ENCODE measurements at regions not wholly inside any gene's neighbourhood (a gene's known extent, or its start where the extent isn't known, plus 50 kb on each side); places are given as distances from the start of the nearest gene placed in this dataset.
"Not testable (repeated sequence)": the region's sequence is repeated elsewhere in the genome, so short reads cannot be mapped to it uniquely, and the experiment has no call there.

GRCh38 chr10:78437998-78438906 is 404.6 kb downstream of the RPS24 start:
- Histone ChIP-seq H3K9me3 (ENCODE audit: low read depth, low read length) (no peaks in the 10 kb centered on the region), H3K4me3 (no peak overlapping the region), H3K9ac (ENCODE audit: insufficient read length) (no peak overlapping the region), H3K36me3 (ENCODE audit: insufficient read depth, low read length) (no peaks in the 10 kb centered on the region), H3K27ac (no peak overlapping the region)
- no peak for DNase-seq (ENCODE audit: low read depth, low spot score)
- TF ChIP-seq EZH2 (IDR thresholded peaks at IDR 0.05) = no peak
- no peak for TF ChIP-seq FOXP2 (optimal IDR thresholded peaks at IDR 0.05; ENCODE audit: control extremely low read depth, extremely low read length, insufficient read depth)
- TF ChIP-seq POLR2AphosphoS5 (IDR thresholded peaks at IDR 0.05; ENCODE audit: borderline replicate concordance, low read depth, low read length) = no peak

- no peak for DNase-seq (ENCODE audit: low read depth, low spot score)
- H3K27ac ChIP-seq = no peak overlapping the region
- TF ChIP-seq FOXP2 (optimal IDR thresholded peaks at IDR 0.05; ENCODE audit: control extremely low read depth, extremely low read length, insufficient read depth) (no peak), POLR2AphosphoS5 (IDR thresholded peaks at IDR 0.05; ENCODE audit: borderline replicate concordance, low read depth, low read length) (no peak), EZH2 (IDR thresholded peaks at IDR 0.05) (no peak)
- no peaks in the 10 kb centered on the region for H3K9me3 ChIP-seq (ENCODE audit: low read depth, low read length)
- H3K4me3 ChIP-seq = no peak overlapping the region
- no peaks in the 10 kb centered on the region for H3K36me3 ChIP-seq (ENCODE audit: insufficient read depth, low read length)
- no peak overlapping the region for H3K9ac ChIP-seq (ENCODE audit: insufficient read length)
Measured at GRCh38 chr10:78438907-78439809, 405.5 kb downstream of the RPS24 start.

- H3K27ac ChIP-seq = no peak overlapping the region
- H3K36me3 ChIP-seq (ENCODE audit: insufficient read depth, low read length) = no peaks in the 10 kb centered on the region
- DNase-seq (ENCODE audit: low read depth, low spot score) = no peak
- TF ChIP-seq FOXP2 (optimal IDR thresholded peaks at IDR 0.05; ENCODE audit: control extremely low read depth, extremely low read length, insufficient read depth) (no peak), EZH2 (IDR thresholded peaks at IDR 0.05) (no peak), POLR2AphosphoS5 (IDR thresholded peaks at IDR 0.05; ENCODE audit: borderline replicate concordance, low read depth, low read length) (no peak)
- H3K9me3 ChIP-seq (ENCODE audit: low read depth, low read length) = no peaks in the 10 kb centered on the region
- H3K9ac ChIP-seq (ENCODE audit: insufficient read length) = no peak overlapping the region
- no peak overlapping the region for H3K4me3 ChIP-seq
Measured at GRCh38 chr10:78441010-78441409, 407.3 kb downstream of the RPS24 start.

- TF ChIP-seq EZH2 (IDR thresholded peaks at IDR 0.05) = no peak
- Histone ChIP-seq H3K27ac (peak overlapping the region; percentile 48; the same call in 1 of the 2 replicates), H3K9ac (ENCODE audit: insufficient read length) (no peak overlapping the region), H3K4me3 (no peak overlapping the region), H3K36me3 (ENCODE audit: insufficient read depth, low read length) (no peaks in the 10 kb centered on the region), H3K9me3 (ENCODE audit: low read depth, low read length) (no peaks in the 10 kb centered on the region)
- no peak for DNase-seq (ENCODE audit: low read depth, low spot score)
Measured at GRCh38 chr10:78441694-78442093, 408.0 kb downstream of the RPS24 start.

GRCh38 chr10:78442836-78443550 is 409.3 kb downstream of the RPS24 start:
- TF ChIP-seq POLR2AphosphoS5 (IDR thresholded peaks at IDR 0.05; ENCODE audit: borderline replicate concordance, low read depth, low read length) = no peak
- no peak for TF ChIP-seq FOXP2 (optimal IDR thresholded peaks at IDR 0.05; ENCODE audit: control extremely low read depth, extremely low read length, insufficient read depth)
- TF ChIP-seq EZH2 (IDR thresholded peaks at IDR 0.05) = no peak

GRCh38 chr10:78443900-78444571 is 410.4 kb downstream of the RPS24 start:
- H3K9me3 ChIP-seq (ENCODE audit: low read depth, low read length) = no peaks in the 10 kb centered on the region
- H3K36me3 ChIP-seq (ENCODE audit: insufficient read depth, low read length) = no peaks in the 10 kb centered on the region
- no peak overlapping the region for H3K9ac ChIP-seq (ENCODE audit: insufficient read length)
- DNase-seq (ENCODE audit: low read depth, low spot score) = no peak
- H3K27ac ChIP-seq = no peak overlapping the region
- no peak for TF ChIP-seq FOXP2 (optimal IDR thresholded peaks at IDR 0.05; ENCODE audit: control extremely low read depth, extremely low read length, insufficient read depth)
- no peak for TF ChIP-seq POLR2AphosphoS5 (IDR thresholded peaks at IDR 0.05; ENCODE audit: borderline replicate concordance, low read depth, low read length)
- no peak for TF ChIP-seq EZH2 (IDR thresholded peaks at IDR 0.05)
- no peak overlapping the region for H3K4me3 ChIP-seq

More at GRCh38 chr10:78442836-78443550, 409.3 kb downstream of the RPS24 start:
- no peak overlapping the region for H3K27ac ChIP-seq
- no peak for DNase-seq (ENCODE audit: low read depth, low spot score)
- H3K36me3 ChIP-seq (ENCODE audit: insufficient read depth, low read length) = no peaks in the 10 kb centered on the region
- H3K4me3 ChIP-seq = no peak overlapping the region
- no peak overlapping the region for H3K9ac ChIP-seq (ENCODE audit: insufficient read length)
- no peaks in the 10 kb centered on the region for H3K9me3 ChIP-seq (ENCODE audit: low read depth, low read length)

GRCh38 chr10:78444741-78445140 is 411.1 kb downstream of the RPS24 start:
- H3K4me3 ChIP-seq = not testable (repeated sequence)

More at GRCh38 chr10:78444741-78445140, 411.1 kb downstream of the RPS24 start:
- not testable (repeated sequence) for H3K9ac ChIP-seq (ENCODE audit: insufficient read length); H3K27ac ChIP-seq; DNase-seq (ENCODE audit: low read depth, low spot score); H3K9me3 ChIP-seq (ENCODE audit: low read depth, low read length); H3K36me3 ChIP-seq (ENCODE audit: insufficient read depth, low read length)

All from SK-N-MC (cell line).